22Rv1 (cell line): ENCODE measurements at regions not wholly inside any gene's neighbourhood (a gene's known extent, or its start where the extent isn't known, plus 50 kb on each side); places are given as distances from the start of the nearest gene placed in this dataset.

Source experiments
- CTCF ChIP-seq: fragments of 450-650 bp; IDR thresholded peaks from 2 replicates; pipeline ENCODE4 v1.5.1; 2017; ENCODE audit warnings: mild to moderate bottlenecking
- ZFX ChIP-seq: fragments of 450-650 bp; IDR thresholded peaks from 2 replicates; pipeline ENCODE4 v1.6.1; 2017; ENCODE audit warnings: antibody characterized with exemption, borderline replicate concordance

- TF ChIP-seq CTCF (no peak), ZFX (no peak)
Measured at GRCh38 chr5:124986667-124987066, 240.2 kb upstream of the ZNF608 start.
